Anterior cingulate cortex (tissue), 58 donors: ENCODE measurements at regions not wholly inside any gene's neighbourhood (a gene's known extent, or its start where the extent isn't known, plus 50 kb on each side); places are given as distances from the start of the nearest gene placed in this dataset.
"Not testable (repeated sequence)": the region's sequence is repeated elsewhere in the genome, so short reads cannot be mapped to it uniquely, and the experiment has no call there.

Experiments
- DNase-seq, 58 donors: peaks; one replicate each; lab custom pipeline; 2025; lab: John Stamatoyannopoulos, UW

DNA sequence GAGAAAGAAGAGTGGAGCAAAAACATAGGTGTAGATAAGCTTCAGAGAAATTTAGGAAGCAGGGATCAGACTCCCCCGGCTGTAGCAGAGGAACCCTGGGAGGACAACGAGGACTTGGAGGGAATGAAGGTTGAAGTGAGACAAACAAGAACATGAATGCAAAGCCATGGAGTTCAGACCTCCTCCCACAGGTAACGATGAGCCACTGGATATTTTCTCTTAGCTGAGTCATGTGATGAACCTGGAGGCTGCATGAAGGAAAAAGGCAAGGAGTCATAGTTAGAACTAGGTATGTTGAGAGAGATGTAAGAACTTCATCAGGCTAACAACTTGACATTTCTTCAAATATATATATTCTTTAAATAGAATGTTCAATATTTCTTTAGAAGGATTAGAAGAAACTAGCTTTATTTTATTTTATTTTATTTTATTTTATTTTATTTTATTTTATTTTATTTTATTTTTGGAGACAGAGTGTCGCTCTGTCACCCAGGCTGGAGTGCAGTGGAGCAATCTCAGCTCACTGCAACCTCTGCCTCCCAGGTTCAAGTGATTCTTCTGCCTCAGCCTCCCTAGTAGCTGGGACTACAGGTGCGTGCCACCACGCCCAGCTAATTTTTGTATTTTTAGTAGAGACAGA is 57.7 kb upstream of the RGS1 start:
- not testable (repeated sequence) for DNase-seq

GRCh38 chr1:192518700-192519099 is 56.9 kb upstream of the RGS1 start:
- DNase-seq: no peak

DNA sequence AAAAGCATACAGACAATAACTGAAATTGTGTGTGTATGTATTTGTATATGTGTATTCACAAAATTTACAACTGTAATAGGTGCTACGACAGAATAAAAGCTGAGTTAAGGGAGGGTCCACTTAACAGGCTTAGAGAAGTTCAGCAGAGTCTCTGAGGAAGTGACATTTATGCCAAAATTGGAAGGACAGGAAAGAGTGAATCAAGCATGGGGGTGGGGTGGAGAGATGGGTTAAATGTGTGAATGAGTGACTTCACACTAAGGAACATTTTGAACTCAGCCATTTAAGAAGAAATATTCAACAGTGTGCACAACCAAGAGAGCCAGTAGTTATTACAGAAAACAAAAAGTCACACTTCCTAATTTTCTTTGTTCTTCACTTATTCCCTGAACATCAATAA is 53.8 kb upstream of the RGS1 start:
- no peak for DNase-seq

- no peak for DNase-seq
These were observed 52.9 kb upstream of the RGS1 start for GRCh38 chr1:192522673-192523072.

DNA sequence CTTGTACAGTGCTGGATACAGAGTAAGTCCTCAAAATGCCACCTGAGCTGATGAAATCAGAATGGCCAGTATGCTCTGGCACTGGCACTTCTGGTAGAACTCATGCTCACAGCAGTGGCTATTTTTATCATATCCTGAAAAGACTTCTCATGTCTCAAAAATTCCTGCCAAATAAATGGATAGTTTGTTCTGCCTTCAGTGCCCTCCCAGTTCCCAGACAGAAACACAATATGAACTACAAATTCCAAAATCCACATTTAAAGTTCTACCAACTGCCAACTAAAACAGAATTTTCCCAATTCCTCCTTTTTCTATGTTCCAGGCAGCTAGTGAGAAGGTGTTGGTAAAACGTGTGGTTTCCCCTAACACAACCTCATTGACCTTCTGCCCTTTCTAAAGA is 51.4 kb upstream of the RGS1 start:
- no peak for DNase-seq
